GM04504 (cell line): ENCODE measurements at regions not wholly inside any gene's neighbourhood (a gene's known extent, or its start where the extent isn't known, plus 50 kb on each side); places are given as distances from the start of the nearest gene placed in this dataset.
"Not testable (repeated sequence)": the region's sequence is repeated elsewhere in the genome, so short reads cannot be mapped to it uniquely, and the experiment has no call there.

Source experiments
- DNase-seq: peaks from one replicate; pipeline ENCODE4 v3.0.0-alpha.2; 2012; ENCODE audit warnings: low read depth

DNA sequence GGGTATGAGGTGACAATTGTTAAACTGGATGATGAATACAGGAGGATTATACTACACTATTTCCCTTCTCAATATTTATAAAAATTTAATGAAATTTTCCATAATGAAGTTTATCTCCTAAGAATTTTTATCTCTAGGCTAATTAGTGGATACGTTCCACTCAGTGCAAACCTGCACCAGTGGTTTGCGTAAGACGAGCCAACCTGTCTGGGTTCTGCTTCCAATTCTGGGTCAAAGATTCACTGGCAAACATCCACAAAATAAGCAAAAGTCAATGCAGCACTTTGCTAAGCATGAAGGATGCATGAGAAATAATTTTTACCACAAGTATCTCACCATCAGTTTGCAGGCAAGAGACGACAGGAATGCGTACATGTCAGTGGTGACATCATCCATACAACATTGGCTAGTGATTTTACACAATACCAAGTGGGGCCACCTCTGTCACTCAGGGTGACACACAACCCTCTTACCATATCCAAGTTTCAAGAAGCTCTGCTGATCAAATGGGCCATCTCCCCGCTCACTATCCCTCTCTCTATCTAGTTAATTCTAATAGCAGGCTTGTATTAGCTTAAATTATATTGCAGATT, 51.7 kb downstream of the FAM50B start:
- no peak for DNase-seq

DNA sequence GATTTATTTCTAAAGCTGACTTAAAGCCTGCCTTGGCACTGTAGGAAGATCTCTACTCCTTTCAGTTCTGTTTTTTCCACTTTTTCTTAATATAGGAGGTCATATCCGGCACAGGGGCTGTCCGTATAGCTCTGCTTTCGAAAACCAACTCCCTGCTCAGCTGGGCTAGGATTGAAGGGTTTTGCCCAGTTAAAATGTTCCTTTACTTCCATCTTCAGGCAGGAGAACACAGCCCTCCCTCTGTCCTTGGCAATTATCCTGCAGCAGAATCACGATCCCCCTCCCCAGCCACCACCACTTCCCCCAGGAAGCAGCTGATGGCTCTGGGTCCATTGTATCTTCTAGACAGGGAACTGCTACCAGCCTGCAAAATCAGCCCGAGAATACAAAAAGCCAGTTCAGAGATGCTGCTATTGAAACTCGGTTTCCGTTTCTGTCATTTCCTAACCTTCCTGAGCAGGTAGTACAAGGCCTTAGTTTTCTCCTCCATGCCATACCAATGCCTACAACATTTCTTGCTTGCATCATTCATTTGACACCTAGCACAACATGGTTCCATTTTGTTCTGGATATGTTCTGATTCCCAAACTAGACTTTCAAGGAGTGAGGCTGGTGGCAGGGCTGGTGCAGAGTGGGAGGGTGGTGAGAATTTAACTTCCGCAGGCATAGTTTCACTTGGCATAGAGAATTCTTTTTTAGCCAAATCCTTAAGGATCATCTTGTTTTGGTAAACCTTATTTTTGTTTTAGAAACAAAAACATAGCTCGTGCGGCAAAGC, 53.9 kb downstream of the FAM50B start:
- DNase-seq = no peak

DNA sequence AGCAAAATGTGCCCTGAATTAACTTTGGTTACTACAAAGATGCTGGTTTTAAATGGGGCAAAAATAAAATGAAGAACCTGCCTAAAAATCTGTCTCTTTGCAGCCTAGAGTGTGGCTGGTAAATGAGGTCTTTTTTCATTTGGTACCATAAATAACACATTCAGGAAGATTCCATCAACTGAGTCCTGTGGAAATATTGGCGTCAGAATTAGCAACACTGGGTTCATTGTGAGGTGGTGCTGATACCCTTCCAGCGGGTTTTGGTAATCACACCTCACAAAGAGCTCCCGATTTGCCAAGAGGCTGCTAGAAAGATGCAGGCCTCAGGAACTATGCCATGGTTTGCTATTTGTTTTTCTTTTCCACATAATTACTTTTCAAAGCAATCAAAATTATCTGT, 55.3 kb downstream of the FAM50B start:
- DNase-seq = no peak

DNA sequence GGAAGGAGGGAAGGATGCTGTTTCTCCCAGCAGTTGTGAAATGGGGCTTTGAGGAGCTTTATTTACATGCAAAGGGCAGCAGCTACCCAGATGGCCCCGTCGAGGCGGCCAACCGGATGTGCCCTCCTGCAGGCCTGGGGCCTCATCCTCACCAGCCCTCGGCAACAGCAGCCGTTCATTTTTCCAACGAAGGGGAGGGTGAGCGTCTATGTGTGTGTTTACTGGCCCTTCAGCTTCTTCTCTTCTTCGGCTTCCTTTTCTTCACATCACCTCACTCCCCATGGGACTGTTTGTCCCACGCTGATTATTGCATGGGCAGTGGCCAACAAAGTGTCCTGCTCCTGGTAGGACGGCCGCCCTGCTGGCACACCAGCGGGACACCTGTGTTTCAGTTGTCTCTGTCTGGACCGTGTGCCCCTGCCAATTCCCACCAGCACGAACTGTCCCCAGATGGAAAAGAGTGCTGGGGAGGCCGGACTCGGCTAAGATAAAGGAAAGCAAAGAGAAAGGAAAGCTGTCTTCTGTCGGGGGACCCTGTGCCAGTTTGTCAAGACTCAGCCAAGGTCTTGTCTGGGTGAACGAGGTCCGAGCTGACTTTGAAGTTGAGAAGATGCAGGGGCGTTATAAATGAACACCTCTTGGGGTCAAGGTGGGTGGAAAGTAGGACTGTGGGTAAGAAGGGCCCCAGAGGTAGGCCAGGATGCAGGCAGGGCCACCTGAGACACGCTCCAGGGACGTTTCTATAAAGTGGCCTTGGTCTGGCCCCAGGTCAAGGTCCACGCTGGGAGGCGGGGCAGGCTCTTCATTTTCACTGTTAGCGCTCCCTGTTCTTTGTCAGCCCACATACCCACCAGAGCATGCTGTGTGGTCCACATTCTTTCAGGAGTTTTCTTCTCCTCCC, 57.0 kb downstream of the FAM50B start:
- no peak for DNase-seq

DNA sequence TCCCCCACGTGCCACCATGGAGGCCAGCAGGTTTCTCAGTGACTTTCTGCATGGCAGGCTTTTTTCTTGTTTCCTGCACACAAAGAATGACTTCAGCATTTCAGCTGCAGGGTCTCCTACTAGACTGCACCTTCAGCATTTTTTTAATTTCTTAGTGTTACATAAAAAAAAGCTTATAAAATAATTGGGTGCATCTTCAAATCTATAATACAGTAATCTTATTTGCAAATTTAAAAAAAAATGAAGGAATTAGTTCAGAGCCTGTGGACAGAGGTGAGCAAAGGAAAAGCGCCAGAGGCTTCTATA, 57.6 kb downstream of the FAM50B start:
- no peak for DNase-seq

DNA sequence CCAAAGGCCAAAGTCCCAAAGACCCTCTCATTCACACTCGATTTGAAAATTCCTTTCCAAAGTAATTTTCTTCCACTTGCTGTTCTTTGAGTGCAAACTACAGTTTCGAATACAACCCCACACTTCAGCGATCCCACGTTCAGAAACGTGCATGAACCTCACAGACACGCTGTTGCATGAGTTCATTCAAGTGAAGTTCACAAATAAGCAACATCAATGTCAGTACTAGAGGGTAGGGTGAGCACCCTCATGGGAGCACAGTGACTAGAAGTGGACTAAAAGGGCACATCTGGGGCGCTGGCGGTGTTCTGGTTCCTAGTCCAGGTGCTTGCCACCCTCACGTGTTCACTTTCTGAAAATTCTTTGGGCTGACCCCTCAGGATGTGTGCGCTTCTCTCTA, 59.0 kb downstream of the FAM50B start:
- no peak for DNase-seq

DNA sequence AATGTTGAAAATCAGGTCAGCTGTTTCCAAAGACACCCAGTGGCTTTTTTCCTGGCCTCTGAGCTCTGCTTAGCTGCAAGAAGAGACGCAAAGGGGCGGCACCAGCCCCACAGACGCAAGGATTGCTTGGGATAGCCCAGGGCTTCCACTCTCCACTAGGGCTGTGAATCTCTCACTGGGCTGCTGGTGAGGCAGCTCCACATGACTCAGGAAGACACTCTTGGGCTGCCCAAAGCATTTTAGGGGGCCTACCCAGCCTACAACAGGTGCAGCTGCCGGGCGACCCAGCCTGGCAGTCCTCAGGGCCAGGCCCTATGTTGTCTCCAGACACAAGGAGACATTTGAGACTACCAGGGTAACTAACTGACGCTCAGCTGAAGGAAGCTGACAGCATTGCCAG, 59.8 kb downstream of the FAM50B start:
- DNase-seq = no peak

DNA sequence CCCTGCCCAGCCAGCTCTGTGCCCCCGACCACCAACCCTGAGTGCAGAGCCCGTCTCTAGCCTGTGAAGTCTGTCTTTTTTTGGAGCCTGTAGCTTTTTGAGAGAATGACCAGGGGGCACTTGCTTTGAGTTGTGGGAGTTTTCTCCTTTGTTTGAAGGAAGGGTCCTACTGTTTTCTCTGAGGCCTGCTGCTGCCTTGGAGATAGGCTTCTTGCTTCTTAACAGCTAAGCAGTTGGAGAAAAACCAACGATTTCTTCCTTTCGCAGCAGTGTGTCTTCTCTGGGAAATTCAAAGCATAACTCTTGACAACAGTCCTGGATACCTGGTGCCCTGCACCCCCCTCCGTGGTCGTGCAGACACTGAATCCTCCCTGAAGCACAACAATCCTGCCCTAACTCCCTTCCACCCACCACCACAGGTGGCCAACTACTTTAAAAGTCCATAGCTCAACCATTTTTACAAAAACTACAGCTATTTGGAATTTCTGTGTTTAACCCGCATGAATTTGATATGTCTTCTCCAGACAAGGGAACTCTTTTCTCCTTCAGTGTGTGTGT, 61.0 kb downstream of the FAM50B start:
- no peak for DNase-seq

DNA sequence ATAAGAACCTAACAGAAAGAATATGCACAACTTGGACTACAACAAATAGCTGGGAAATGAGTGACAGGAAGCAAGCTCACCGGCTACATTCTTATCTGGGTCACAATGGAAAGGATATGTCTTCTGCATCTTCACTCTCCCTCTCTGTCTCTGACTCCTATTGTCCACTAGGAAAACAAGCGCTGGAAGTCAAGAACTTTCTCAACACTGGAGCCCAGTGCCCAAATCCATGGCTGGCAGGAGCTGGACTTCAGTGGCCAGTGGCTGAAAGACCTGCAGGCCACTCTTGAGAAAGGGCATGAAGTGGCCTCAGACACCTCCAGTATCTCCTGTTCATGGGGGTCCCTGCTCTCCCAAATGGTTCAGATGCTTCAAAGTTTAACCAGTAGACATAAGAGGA, 62.0 kb downstream of the FAM50B start:
- no peak for DNase-seq

DNA sequence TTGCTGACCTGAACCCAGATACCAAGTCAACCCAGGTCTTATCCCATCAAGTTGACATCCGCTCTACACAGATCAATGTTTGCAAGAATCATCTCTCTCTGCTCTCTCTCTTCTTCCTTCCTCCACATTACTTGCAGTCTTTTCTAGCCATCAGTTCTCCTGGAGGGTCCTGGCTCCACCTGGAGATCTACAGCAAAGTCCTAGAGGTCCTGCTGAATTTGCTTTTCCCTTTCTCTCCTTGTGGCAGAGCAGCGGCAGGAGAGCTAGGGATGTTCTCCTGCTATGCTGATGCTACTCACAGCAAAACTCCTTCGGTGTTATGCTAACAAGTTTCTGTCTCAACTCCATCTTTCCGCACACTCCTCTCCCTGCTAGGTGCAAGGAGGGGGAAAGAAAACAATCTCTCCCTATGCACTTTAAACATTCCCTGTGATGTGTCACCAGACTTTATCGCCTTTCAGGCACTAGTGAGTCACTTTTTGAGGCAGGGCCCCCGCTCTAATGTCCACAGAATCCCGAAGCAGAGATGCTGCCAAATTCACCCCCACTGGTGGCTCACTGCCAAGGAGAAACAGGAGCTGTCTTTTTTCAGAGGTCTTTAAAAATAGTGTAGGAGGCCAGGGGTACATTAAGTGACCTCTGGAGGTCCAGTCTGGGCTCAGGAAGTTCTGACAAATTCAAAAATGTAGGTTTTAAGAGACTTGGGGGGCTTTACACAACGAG, 62.6 kb downstream of the FAM50B start:
- DNase-seq = no peak

DNA sequence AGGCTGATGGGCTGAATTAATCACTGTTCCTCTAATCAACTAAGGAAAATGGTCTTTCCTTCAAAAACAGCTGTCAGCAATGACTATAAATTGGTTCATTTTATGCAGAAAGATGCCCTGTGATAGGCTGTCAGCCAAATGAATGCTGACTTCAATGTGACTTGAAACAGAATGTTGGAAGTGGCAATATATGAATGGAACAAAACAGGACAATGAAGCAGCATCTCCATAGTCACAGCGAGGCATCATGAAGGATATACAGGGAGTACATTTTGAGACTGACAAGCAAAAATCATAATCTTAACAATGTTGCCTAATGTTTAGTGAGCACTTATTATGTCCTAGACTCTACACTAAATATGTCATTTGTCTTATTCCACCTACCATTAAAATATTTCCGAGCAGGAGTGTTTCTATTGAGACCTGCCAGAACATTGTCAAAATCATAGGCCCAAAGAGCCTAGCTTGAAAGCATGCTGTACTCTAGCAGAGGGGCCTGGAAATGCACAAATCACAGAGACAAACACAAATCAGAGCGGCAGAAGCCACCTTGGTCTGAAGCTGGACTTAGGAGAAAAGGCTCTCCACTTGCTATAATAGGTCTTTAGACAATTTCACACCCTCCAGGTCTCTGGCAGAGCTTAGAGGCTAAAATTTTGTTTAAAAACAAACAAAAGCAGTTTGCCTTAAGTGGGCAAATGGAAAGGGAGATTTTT, 63.3 kb downstream of the FAM50B start:
- no peak for DNase-seq

DNA sequence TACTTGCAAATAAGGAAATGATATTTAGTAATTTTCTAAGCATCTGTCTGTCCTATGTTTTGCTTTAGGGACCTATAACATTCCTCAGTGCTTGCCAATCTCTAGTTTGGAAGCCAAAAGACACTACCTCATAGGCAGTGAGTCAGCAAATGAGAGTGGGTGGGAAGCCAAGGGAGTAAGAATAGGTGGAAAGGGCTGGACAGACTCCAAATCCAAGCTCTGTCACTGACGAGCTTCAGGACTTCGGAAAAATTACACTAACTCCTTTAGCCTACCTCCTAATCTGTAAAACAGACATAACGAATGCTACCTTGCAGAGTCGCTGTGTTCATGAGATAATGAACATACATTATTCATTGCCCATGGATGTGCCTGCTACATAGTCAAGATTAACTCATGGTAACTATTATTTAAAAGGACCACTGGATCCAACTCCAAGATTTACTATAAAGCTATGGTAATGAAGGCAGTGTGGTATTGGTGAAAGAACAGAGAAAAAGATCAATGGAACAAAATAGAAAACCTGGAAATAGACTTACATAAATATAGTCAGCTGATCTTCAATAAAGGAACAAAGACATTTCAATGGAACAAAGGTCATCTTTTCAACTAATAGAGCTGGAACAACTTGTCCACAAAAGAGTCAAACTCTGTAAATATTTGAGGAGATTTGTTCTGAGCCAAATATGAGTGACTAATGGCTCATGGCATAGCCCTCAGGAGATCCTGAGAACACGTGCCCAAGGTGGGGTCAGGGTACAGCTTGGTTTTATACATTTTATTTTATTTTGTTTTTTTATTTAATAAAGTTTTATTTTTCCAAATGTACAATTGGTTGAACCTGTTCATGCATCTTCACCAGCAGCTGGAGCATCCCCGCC, 64.1 kb downstream of the FAM50B start:
- DNase-seq = peak; percentile 97

DNA sequence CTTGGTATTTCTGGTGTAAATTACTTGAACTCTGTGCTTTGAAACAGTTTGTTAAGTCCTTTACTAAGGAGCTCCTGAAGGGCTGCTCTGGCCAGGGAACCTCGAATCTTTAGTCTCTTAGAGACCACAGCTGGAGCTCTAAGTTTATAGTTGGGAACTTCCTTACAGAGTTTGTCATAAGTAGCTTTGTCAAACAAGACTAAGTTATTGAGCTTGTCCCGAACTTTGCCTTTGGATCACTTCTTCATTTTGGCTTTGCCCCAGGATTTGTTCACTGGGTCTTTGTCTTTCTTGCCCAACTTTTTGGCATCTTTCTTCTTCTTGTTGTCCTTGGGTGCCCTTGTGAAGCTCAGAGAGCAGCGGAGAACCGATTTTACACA, 64.8 kb downstream of the FAM50B start:
- DNase-seq = no peak

DNA sequence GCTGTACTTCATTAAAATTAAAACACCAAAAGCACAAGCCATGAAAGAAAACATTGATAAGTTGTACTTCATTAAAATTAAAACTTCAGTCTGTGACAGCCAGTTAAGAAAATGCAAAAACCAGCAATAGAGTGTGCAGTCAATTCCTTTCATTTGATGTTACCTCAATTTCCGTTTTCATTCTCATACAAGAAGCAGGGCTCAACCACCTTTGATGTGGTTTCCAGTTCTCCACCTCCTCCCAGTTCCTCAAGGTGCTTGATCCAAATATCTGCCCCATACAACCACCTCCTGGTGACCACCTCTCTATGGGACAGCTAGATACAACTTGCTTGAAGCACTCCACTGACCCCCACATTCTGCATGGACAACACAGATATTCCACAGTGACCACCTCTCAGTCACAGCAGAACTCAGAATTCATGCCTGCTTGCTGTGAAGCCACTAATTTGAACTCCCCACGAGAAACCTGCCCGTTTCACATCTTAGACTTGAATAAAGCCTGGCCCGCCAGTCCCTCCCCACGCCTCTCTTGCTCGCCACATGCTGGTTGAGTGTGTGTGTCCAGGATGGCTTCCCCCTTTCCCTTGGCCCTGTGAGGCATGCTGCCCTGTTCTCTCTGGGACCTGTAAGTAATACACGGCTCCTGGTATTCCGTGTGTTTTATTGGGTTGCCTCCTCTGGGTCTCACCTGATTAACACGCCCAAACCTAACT, 66.1 kb downstream of the FAM50B start:
- no peak for DNase-seq

DNA sequence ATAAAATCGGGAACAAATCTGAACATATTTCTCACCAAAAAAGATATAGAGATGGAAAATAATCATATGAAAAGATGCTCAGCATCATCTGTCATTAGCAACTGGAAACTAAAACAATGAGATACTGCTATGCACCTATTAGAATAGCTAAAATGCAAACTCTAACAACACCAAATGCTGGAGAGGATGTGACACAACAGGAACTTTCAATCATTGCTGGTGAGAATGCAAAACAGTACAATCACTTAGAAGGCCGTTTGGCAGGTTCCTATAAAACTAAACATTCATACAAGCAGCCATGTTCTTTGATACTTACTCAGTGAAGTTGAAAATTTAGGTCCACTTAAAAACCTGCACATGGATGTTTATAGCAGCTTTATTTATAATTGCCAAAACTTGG, 67.0 kb downstream of the FAM50B start:
- no peak for DNase-seq

DNA sequence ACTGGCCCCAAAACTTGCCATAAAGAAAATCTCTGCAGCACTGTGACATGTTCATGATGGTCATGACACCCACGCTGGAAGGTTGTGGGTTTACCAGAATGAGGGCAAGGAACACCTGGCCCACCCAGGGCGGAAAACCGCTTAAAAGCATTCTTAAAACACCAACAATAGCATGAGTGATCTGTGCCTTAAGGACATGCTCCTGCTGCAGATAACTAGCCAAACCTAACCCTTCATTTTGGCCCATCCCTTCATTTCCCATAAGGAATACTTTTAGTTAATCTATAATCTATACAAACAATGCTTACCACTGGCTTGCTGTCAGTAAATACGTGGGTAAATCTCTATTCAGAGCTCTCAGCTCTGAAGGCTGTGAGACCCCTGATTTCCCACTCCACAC, 67.6 kb downstream of the FAM50B start:
- DNase-seq = not testable (repeated sequence)

DNA sequence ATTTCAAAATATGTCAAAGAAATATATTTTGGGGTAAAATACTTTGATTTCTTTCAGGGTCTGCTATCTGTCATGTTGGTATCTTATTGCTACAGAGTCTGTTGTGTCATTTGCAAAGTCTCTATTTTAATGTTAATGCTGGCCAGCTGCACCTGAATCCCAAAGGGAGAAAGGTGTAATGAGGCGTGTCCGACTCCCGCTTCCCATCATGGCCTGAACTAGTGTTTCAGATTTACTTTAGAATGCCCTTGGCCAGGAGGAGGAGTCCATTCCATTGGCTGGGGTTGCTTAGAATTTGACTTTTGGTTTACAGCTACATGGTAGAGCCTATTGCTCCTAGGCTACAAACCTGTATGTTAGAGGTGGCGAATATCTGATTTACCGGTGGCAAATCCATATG, 69.3 kb downstream of the FAM50B start:
- DNase-seq = no peak

DNA sequence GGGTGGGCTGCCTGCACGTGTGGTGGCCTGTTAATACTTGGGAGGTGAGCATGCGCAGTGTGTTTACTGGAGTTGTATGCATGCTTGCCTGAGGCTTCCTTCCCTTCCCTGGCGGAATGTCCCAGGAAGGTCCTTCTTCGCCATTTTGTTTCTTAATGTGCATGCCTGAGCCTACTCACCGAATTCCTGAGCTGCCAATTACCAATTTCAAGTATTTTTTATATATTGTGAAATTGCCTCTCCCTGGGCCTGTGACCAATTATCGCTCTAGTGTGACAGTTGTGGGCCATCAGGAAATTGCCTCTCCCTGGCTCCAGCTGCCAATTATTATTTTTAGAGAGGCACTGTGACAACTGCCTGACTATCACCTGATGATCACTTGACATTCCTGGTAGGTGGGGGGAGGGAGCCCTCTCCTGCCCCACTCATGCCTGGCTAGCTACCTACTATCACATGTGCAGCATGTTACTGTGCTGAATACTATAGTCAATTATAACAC, 70.0 kb downstream of the FAM50B start:
- DNase-seq = peak; percentile 81

DNA sequence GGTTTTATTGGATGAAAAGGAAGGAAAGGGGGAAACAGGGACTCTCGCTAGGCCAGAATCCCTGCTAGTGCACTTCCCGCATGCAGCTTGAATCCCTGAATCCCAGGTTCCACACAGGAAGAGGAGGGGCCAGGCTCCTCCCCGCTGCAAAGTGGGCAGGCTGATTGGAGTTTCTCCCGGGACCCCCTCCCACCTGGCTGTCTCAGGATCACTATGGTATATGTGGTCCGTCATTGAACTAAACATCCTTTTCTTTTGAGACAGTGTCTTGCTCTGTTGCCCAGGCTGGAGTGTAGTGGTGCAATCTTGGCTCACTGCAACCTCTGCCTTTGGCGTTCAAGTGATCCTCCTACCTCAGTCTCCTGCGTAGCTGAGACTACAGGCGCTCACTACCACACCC, 70.7 kb downstream of the FAM50B start:
- DNase-seq = no peak

DNA sequence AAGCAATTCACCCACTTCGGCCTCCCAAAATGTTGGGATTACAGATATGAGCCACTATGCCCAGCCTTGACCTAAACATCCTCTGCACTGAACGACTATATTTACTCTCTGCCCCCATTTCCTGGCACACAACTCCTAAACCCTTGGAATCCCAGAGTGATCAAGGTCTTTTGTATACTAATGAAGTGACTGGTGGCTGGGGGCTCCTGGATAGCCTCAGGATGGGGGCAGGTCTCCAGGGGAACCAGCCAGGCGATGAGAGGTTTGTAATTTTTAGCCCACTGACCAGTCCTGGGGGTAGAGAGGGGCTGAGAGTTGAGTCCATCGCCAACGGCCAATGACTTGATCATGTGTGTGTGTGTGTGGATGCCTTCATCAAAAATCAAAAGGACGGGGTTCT, 71.1 kb downstream of the FAM50B start:
- DNase-seq = no peak
